ENCODE measurements at regions not wholly inside any gene's neighbourhood (a gene's known extent, or its start where the extent isn't known, plus 50 kb on each side); places are given as distances from the start of the nearest gene placed in this dataset.

DNA sequence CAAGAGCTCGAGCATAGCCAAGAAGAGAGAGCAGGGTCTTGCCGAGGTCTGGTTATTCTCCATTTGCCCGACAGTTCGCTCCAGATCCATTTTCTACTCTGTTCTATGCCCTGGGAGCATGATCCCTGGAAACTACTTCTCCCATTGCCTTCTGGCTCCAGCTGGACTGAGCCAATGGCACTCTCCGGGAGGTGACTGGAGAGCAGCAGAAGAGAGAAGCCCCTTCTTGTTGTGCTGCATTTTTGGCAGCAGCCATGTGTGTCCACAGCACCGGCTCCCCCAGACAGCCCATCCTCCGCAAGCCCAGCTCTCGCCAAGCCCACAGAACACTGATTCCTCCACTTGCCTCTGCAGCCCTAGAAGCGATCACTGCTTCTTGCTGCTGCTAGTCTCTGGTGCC lies 345.5 kb downstream of the TNS1 start:
- DNase-seq (ENCODE audit: low read depth in 3 of 3, low spot score in 1 of 3) = no peak

DNA sequence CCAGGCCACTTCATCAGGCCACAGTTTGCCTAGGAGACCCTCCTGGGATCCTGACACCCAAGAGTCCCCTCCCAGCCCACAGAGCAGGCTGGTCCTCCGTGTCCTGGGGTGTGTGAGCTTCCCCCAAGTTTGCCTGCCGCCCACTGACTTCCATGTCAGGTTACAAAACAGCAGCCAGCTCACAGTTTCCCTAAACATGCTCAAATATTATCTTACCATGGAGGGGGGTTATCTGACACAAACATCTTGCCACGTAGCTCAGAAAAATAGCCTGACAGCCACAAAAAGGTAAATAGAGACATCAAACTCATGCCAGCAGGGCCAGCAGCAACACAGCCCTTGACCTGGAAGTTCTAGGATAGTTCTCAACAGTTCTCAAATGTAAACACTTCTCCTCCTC lies 346.5 kb downstream of the TNS1 start:
- no peak for DNase-seq (ENCODE audit: low read depth in 3 of 3, low spot score in 1 of 3)

DNA sequence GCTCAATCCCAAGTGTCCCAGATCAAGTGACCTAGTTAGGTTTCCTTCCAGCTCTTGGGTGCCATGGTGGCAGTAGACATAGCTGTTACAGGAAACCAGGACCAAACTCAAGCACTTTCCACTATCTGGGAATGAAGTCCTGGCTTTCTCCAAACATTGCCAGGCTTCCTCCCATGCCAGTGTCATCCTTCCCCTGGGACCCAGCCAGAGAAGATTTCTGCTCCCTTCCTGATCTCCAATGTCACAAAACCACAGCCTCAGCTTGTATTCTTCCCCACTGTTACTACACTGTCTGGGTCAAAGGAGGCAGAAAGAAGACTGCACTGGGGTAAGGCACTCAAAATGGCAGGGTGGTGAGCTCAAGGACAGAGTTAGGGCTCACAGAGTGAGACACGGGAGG lies 347.1 kb downstream of the TNS1 start:
- DNase-seq (ENCODE audit: low read depth in 3 of 3, low spot score in 1 of 3) = no peak

DNA sequence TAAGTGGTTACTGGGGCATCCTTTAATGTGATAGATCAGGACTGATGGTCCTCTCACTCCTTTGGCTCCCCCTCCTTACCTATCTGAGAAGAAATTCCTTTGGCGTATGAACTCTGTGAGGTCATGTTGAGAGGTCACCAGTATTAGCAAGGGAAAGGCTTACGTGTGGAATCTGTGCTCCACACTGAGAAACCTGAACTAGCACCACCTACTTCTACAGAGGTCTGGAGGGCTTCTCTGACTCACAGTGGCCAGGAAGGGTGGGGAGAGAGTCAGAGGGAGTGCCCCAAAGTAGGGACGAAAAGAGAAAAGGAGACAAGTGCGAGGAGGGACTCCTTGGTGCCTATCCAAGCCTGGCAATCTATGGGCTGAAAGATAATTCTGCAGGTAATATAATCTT lies 348.6 kb downstream of the TNS1 start:
- DNase-seq (ENCODE audit: low read depth in 3 of 3, low spot score in 1 of 3) = no peak

- no peak for DNase-seq (ENCODE audit: low read depth in 3 of 3, low spot score in 1 of 3)
Measured at GRCh38 chr2:217652761-217653639, 349.8 kb downstream of the TNS1 start.

- no peak for DNase-seq (ENCODE audit: low read depth in 3 of 3, low spot score in 1 of 3)
Measured at GRCh38 chr2:217650716-217651360, 352.0 kb downstream of the TNS1 start.

DNA sequence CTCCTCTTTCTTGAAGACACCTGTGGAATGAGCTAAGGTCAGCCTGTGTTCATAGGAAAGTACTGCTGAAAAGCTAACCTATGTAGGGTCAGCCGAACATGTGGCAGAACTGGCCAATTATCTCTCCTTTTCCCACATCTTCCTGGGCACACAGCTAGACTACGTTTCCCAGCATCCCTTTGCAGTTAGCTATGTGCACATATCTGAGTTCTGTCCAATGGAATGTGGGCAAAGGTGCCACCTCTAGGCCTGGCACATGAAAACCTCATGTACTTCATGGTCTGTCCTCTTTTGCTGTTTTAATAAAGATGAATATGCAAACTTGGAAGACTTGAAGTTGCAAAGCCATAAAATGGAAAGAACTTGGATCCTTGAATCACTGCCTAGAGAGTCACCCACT lies 352.6 kb downstream of the TNS1 start:
- no peak for DNase-seq (ENCODE audit: low read depth in 3 of 3, low spot score in 1 of 3)

- DNase-seq (ENCODE audit: low read depth in 3 of 3, low spot score in 1 of 3) = no peak
Measured at GRCh38 chr2:217647925-217648324, 354.9 kb downstream of the TNS1 start.

GRCh38 chr2:217647226-217647625 lies 355.6 kb downstream of the TNS1 start:
- no peak for DNase-seq (ENCODE audit: low read depth in 3 of 3, low spot score in 1 of 3)

GRCh38 chr2:217645896-217646295 lies 356.9 kb downstream of the TNS1 start:
- DNase-seq (ENCODE audit: low read depth in 3 of 3, low spot score in 1 of 3) = no peak

DNA sequence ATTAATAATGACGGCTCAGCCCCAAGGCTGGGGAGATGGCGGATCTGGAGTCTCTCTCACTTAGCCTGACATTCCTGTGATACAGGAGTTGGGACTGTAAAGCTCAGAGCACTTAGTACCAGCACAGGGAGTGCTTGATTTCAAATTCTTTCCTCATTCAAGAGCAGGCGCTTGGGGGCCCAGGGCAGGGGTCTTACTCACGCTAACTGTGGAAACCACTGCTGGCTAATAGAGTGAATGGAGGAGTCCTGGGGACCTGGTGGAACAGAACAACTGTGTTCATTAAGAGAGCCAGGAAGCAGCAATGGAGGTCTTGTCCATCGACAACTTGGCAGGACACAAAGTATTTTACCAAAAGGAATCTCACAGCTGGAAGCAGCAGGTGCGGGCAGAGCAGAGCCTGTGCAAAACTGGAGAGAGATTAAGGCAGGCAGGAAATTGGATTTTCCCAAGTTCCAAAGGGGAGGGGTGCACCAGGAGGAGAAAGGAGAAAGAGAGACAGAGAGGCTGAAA lies 358.9 kb downstream of the TNS1 start:
- no peak for DNase-seq (ENCODE audit: low read depth in 3 of 3, low spot score in 1 of 3)

DNA sequence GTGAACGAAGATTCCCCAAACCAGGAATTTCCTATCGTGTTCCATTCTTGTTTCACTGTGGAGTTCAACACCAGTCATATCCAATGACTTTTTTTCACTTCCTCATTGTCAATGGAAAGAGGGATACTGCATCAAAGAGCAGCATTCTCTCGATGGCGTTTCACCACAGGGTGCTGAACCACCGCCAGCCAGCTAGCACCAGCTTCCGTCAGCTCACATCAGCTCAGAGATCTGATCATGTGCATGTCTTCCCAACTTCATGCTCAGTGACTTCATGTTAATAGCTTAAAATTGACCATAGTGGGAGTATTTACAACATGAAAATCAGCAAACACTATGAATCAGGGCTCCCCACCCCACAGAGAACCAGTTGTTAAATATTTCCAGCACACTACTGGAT lies 359.9 kb downstream of the TNS1 start:
- DNase-seq (ENCODE audit: low read depth in 3 of 3, low spot score in 1 of 3) = no peak

GRCh38 chr2:217641960-217642359 lies 360.8 kb downstream of the TNS1 start:
- no peak for DNase-seq (ENCODE audit: low read depth in 3 of 3, low spot score in 1 of 3)

DNA sequence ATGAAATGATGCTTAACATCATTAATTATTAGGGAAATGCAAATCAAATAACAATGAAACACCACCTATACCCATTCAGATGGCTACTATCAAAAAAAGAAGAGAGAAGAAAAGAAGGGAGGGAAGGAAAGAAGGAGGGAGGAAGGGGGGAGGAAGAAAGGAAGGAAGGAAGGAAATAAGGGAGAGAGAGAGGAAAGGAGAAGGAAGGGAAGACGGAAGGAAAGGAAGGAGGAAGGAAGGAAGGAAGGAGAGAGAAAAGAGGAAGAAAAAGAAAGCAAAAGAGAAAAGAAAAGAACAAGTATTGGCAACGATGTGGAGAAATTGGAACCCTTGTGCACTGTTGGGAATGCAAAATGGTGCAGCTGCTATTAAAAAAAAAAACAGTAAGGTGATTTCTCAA lies 363.3 kb downstream of the TNS1 start:
- no peak for DNase-seq (ENCODE audit: low read depth in 3 of 3, low spot score in 1 of 3)

GRCh38 chr2:217638533-217638932 lies 364.3 kb downstream of the TNS1 start:
- no peak for DNase-seq (ENCODE audit: low read depth in 3 of 3, low spot score in 1 of 3)

DNA sequence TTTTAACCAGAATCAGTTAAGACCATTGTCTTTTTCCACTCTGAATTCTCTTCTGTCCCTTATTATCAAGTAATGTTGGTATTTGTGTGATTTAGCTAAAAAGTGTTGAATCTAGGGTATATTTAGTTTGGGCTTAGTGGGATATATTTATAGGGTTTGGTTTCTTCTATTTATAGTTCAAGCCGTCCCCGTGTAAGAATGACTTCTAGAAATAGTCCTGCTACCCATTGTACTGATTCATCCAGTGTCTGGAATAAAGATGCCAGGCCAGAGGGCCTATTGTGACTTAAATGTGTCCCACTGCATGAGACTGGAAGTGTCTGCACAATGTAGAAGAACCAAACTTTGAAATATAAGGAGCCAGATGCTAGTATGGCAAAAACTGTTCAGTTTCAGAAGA lies 364.8 kb downstream of the TNS1 start:
- DNase-seq (ENCODE audit: low read depth in 3 of 3, low spot score in 1 of 3) = no peak

DNA sequence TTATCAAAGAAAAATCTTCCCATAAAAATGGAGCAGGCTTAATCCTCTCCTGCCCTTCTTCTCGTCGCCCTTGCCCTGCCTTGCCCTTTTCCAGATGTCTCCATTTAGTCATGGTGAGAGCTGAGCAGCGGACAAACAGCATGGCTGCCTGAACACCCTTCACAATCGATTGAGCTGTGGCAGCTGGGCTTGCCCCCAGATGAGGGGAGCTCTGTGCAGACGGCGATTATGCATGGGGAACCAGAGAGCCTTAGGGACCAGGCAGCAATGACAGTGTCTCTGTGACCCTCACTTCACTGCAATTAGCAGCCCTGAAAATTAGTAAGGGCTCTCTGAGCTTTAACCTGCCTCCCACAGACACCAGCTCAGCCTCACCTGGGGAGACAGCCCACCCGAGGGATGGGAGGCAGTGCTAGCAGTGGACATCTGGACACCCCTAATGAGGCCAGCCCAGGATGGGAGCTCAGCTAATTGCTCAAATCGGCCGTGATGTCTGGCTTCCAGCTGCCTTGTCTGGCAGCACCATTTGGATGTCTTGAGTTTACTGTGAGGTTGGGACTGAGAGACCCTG lies 365.7 kb downstream of the TNS1 start:
- DNase-seq (ENCODE audit: low read depth in 3 of 3, low spot score in 1 of 3) = no peak

DNA sequence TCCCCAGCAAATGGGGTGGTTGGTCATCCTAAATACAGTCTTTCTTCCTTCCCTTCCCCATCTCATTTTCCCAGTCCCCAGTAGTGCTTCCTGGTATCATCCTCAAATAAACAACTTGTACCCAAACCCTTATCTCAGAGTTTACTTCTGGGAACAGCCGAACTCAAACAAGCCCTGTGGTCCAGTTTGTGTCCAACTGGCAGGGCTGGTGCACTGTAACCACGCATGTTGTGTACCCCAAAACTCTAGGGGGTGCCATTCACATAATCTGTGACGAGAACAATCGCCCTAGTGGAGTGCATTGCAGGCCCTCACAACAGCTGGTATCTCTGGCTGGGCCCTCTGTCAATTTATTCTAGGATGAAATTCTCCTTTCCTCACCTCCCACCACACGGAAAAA lies 366.2 kb downstream of the TNS1 start:
- no peak for DNase-seq (ENCODE audit: low read depth in 3 of 3, low spot score in 1 of 3)

- DNase-seq (ENCODE audit: low read depth in 3 of 3, low spot score in 1 of 3) = no peak
Measured at GRCh38 chr2:217634871-217635270, 367.9 kb downstream of the TNS1 start.

DNA sequence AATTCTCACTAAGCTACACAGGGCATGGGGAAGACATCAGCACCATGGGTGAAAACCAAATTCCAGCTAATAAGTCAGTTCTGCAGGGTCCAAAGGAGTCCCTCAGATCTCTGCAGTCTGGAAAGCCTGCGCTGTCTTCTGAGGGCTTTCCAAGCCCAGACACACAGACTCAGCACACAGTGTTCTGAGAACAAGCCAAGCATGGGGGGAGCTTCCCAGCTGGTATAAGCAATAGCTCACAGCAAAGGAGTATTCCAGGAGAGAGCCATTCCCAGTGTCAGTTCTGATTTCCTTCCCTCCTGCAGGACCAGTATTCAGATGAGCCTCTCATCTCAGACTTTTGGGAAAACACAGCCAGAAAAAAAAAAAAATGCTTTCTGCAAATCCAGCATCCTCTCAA lies 370.8 kb downstream of the TNS1 start:
- no peak for DNase-seq (ENCODE audit: low read depth in 3 of 3, low spot score in 1 of 3)

DNA sequence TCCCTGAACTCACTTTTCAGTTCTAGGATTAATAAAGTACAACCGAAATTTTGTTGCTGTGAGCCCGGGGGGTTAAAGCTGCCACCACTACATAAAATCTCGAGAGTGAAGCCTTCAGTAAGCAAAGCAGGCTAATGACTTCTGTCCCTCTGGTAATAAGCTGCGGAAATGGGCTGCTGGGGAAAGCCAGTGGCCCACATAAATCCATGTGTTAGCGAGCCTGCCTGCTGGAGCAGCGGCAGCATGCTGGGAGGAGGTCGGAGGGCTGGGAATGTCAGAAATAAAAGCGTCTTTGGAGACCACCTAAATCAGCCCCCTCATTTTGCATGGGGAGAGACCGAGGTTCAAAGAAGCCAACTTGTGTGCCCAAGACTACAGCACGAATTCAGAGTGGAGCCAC lies 371.7 kb downstream of the TNS1 start:
- DNase-seq (ENCODE audit: low read depth in 3 of 3, low spot score in 1 of 3) = no peak

- no peak for DNase-seq (ENCODE audit: low read depth in 3 of 3, low spot score in 1 of 3)
Measured at GRCh38 chr2:217629347-217629746, 373.4 kb downstream of the TNS1 start.

All from stimulated activated CD4-positive, alpha-beta T cell treated with anti-CD3 and anti-CD28 coated beads, TNF-alpha, amount 100 ng/mL, for 1 hour (primary cell).